ENCODE measurements at regions not wholly inside any gene's neighbourhood (a gene's known extent, or its start where the extent isn't known, plus 50 kb on each side); places are given as distances from the start of the nearest gene placed in this dataset.

GRCh38 chr12:71000748-71001147 is 80.2 kb upstream of the PTPRR start:
- H3K4me1 Mint-ChIP-seq (ENCODE audit: low read depth, unreplicated experiment), result no peaks in the 10 kb centered on the region
- intact Hi-C loops (cut with micrococcal nuclease; ENCODE audit: unreplicated experiment), result no loop called here
- H3K36me3 Mint-ChIP-seq (ENCODE audit: insufficient read depth, unreplicated experiment), result no peaks in the 10 kb centered on the region
- POLR2A ChIA-PET, result no interaction called here
- Histone ChIP-seq H3K4me1 (no peaks in the 10 kb centered on the region), H3K4me3 (ENCODE audit: low read depth, low read length) (no peak overlapping the region), H3K9me3 (no peaks in the 10 kb centered on the region), H3K36me3 (ENCODE audit: control insufficient read depth, insufficient read depth, low read length) (no peaks in the 10 kb centered on the region), H3K27me3 (replicated peaks; ENCODE audit: control insufficient read depth, insufficient read depth, low read length) (no peaks in the 10 kb centered on the region)
- no peak overlapping the region for H3K4me3 Mint-ChIP-seq (ENCODE audit: unreplicated experiment)
- BruUV-seq (replicated peaks), result no TSS peak
- TF ChIP-seq CTCF (IDR thresholded peaks at IDR 0.05; ENCODE audit: insufficient read depth in 1 of 2, low read depth in 1 of 2, low read length in 1 of 2, severe bottlenecking in 1 of 2, unreplicated experiment in 1 of 2), result no peak
- H3K27me3 Mint-ChIP-seq (ENCODE audit: insufficient read depth, unreplicated experiment), result peaks cover 3% of the 10 kb centered on the region
- H3K9me3 Mint-ChIP-seq (ENCODE audit: unreplicated experiment), result no peaks in the 10 kb centered on the region
- CTCF ChIA-PET, result no interaction called here
- no peak for DNase-seq
- H3K27ac Mint-ChIP-seq (ENCODE audit: unreplicated experiment), result no peak overlapping the region

- DNase-seq, result no peak
- intact Hi-C loops (cut with micrococcal nuclease; ENCODE audit: unreplicated experiment), result no loop called here
- no peaks in the 10 kb centered on the region for H3K36me3 ChIP-seq (ENCODE audit: control insufficient read depth, insufficient read depth, low read length)
- H3K27me3 ChIP-seq (replicated peaks; ENCODE audit: control insufficient read depth, insufficient read depth, low read length), result no peaks in the 10 kb centered on the region
- ChIA-PET POLR2A (no interaction called here), CTCF (no interaction called here)
- Mint-ChIP-seq H3K4me1 (ENCODE audit: low read depth, unreplicated experiment) (no peaks in the 10 kb centered on the region), H3K4me3 (ENCODE audit: unreplicated experiment) (no peak overlapping the region), H3K27me3 (ENCODE audit: insufficient read depth, unreplicated experiment) (peaks cover 3% of the 10 kb centered on the region), H3K36me3 (ENCODE audit: insufficient read depth, unreplicated experiment) (no peaks in the 10 kb centered on the region), H3K27ac (ENCODE audit: unreplicated experiment) (no peak overlapping the region), H3K9me3 (ENCODE audit: unreplicated experiment) (no peaks in the 10 kb centered on the region)
- TF ChIP-seq CTCF (IDR thresholded peaks at IDR 0.05; ENCODE audit: insufficient read depth in 1 of 2, low read depth in 1 of 2, low read length in 1 of 2, severe bottlenecking in 1 of 2, unreplicated experiment in 1 of 2), result no peak
- no peaks in the 10 kb centered on the region for H3K4me1 ChIP-seq
- H3K9me3 ChIP-seq, result no peaks in the 10 kb centered on the region
- BruUV-seq (replicated peaks), result no TSS peak
- H3K4me3 ChIP-seq (ENCODE audit: low read depth, low read length), result no peak overlapping the region
Measured at GRCh38 chr12:71000255-71000654, 79.7 kb upstream of the PTPRR start.

- Mint-ChIP-seq H3K36me3 (ENCODE audit: insufficient read depth, unreplicated experiment) (no peaks in the 10 kb centered on the region), H3K4me1 (ENCODE audit: low read depth, unreplicated experiment) (no peaks in the 10 kb centered on the region), H3K27ac (ENCODE audit: unreplicated experiment) (no peak overlapping the region), H3K4me3 (ENCODE audit: unreplicated experiment) (no peak overlapping the region), H3K27me3 (ENCODE audit: insufficient read depth, unreplicated experiment) (no peaks in the 10 kb centered on the region), H3K9me3 (ENCODE audit: unreplicated experiment) (no peaks in the 10 kb centered on the region)
- CTCF ChIA-PET, result interaction anchor here (0.6 kb wide), 1 partner anchor 96 kb away, joined by 3 read pairs; no protein-coding TSS in a partner anchor
- POLR2A ChIA-PET, result no interaction called here
- Histone ChIP-seq H3K36me3 (ENCODE audit: control insufficient read depth, insufficient read depth, low read length) (no peaks in the 10 kb centered on the region), H3K27me3 (replicated peaks; ENCODE audit: control insufficient read depth, insufficient read depth, low read length) (no peaks in the 10 kb centered on the region), H3K4me1 (no peaks in the 10 kb centered on the region), H3K9me3 (no peaks in the 10 kb centered on the region), H3K4me3 (ENCODE audit: low read depth, low read length) (no peak overlapping the region)
- no TSS peak for BruUV-seq (replicated peaks)
- DNase-seq, result no peak
- intact Hi-C loops (cut with micrococcal nuclease; ENCODE audit: unreplicated experiment), result no loop called here
- no peak for TF ChIP-seq CTCF (IDR thresholded peaks at IDR 0.05; ENCODE audit: insufficient read depth in 1 of 2, low read depth in 1 of 2, low read length in 1 of 2, severe bottlenecking in 1 of 2, unreplicated experiment in 1 of 2)
Measured at GRCh38 chr12:70994217-70994788, 73.8 kb upstream of the PTPRR start.
